ENCODE measurements at regions not wholly inside any gene's neighbourhood (a gene's known extent, or its start where the extent isn't known, plus 50 kb on each side); places are given as distances from the start of the nearest gene placed in this dataset.

- no peak for TF ChIP-seq CTCF (IDR thresholded peaks at IDR 0.05; ENCODE audit: borderline replicate concordance, extremely low read depth, insufficient read depth)
- Histone ChIP-seq H3K27me3 (ENCODE audit: control insufficient read depth, insufficient read depth, low read length) (no peaks in the 10 kb centered on the region), H3K36me3 (ENCODE audit: control insufficient read depth in 2 of 3, insufficient read depth in 3 of 3, low read length in 3 of 3) (no peaks in the 10 kb centered on the region), H3K9me3 (ENCODE audit: control insufficient read depth in 2 of 3, insufficient read depth in 1 of 3, low read length in 3 of 3) (no peaks in the 10 kb centered on the region), H3K4me3 (ENCODE audit: low read length in 3 of 3) (no peak overlapping the region), H3K27ac (ENCODE audit: low read depth in 2 of 2, low read length in 2 of 2) (no peak overlapping the region), H3K4me1 (ENCODE audit: control insufficient read depth in 2 of 3, insufficient read depth in 2 of 3, low read depth in 1 of 3, low read length in 3 of 3) (no peaks in the 10 kb centered on the region), H3K9ac (ENCODE audit: low read length in 3 of 3) (no peak overlapping the region)
- FAIRE-seq (no peak), DNase-seq (no peak)
- intact Hi-C loops (cut with DNase I), result no loop called here
Observed at GRCh38 chr13:40165316-40165932, 501.0 kb downstream of the FOXO1 start.

DNA sequence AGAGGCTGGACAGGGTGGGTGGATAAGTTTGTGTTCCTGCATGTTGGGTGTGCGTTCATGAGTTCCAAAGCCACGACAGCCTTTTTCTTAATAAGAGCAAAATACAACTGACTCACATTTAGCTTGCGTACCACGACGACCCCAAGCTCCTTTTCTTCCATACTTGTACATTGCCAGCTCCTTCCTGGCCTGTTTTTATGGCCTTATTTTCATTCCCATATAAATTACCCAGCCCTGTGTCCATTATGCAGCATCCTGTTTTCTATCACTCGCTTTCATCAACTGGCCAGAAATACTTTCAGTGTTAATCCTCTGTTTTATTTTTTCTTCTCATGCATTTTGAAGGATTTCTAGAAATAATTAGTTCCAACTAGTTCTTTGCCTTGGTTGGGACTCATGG is 499.1 kb downstream of the FOXO1 start:
- no peak for FAIRE-seq
- no peak overlapping the region for H3K27ac ChIP-seq (ENCODE audit: low read depth in 2 of 2, low read length in 2 of 2)

DNA sequence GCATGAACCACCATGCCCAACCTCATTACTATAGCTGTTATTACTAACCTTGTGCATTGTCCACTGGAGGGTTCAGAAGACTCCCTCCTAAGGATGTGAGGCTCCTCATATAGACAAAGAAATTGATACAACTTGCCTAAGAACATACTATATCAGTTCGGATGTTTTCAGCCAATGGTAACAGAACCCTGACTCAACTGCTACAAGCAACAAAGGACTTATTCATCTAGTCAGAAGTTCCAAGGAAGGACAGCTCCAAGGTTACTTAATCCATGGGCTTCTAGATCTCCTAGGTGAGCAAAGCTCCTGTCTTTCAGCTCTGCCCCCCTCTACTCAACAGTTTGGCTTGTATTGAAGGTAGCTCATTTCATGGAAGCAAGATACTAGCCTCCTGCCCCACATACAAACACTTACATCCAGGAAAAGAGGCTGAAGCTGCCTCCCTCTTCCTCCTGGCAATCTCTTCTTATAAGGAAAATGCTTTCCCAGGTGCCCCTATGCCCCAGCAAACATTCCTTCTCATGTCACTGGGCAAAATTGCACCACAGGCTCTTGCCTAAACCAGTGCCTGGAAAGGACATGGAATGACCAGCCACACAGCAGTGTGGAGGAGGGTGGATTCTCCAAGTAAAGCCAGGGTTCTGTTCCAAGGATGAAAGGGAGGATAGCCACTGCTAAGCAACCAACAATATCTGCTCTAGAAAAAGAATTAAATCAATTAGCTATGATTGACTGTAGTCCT is 497.8 kb downstream of the FOXO1 start:
- Histone ChIP-seq H3K9ac (ENCODE audit: low read length in 3 of 3) (no peak overlapping the region), H3K36me3 (ENCODE audit: control insufficient read depth in 2 of 3, insufficient read depth in 3 of 3, low read length in 3 of 3) (no peaks in the 10 kb centered on the region), H3K27ac (ENCODE audit: low read depth in 2 of 2, low read length in 2 of 2) (no peak overlapping the region), H3K4me3 (ENCODE audit: low read length in 3 of 3) (no peak overlapping the region), H3K4me1 (ENCODE audit: control insufficient read depth in 2 of 3, insufficient read depth in 2 of 3, low read depth in 1 of 3, low read length in 3 of 3) (peaks cover 0 to 2% (median 0%) of the 10 kb centered on the region in 3 donors), H3K27me3 (ENCODE audit: control insufficient read depth, insufficient read depth, low read length) (no peaks in the 10 kb centered on the region), H3K9me3 (ENCODE audit: control insufficient read depth in 2 of 3, insufficient read depth in 1 of 3, low read length in 3 of 3) (no peaks in the 10 kb centered on the region)
- DNase-seq, result no peak
- FAIRE-seq, result no peak
- TF ChIP-seq CTCF (IDR thresholded peaks at IDR 0.05; ENCODE audit: borderline replicate concordance, extremely low read depth, insufficient read depth), result no peak
- intact Hi-C loops (cut with DNase I), result no loop called here

More for the DNA sequence above, 499.1 kb downstream of the FOXO1 start:
- Histone ChIP-seq H3K36me3 (ENCODE audit: control insufficient read depth in 2 of 3, insufficient read depth in 3 of 3, low read length in 3 of 3) (no peaks in the 10 kb centered on the region), H3K9ac (ENCODE audit: low read length in 3 of 3) (no peak overlapping the region), H3K4me1 (ENCODE audit: control insufficient read depth in 2 of 3, insufficient read depth in 2 of 3, low read depth in 1 of 3, low read length in 3 of 3) (peaks cover 0 to 2% (median 0%) of the 10 kb centered on the region in 3 donors), H3K9me3 (ENCODE audit: control insufficient read depth in 2 of 3, insufficient read depth in 1 of 3, low read length in 3 of 3) (no peaks in the 10 kb centered on the region), H3K4me3 (ENCODE audit: low read length in 3 of 3) (no peak overlapping the region), H3K27me3 (ENCODE audit: control insufficient read depth, insufficient read depth, low read length) (no peaks in the 10 kb centered on the region)
- DNase-seq, result no peak
- intact Hi-C loops (cut with DNase I), result no loop called here
- no peak for TF ChIP-seq CTCF (IDR thresholded peaks at IDR 0.05; ENCODE audit: borderline replicate concordance, extremely low read depth, insufficient read depth)
